WERI-Rb-1 (cell line): ENCODE measurements at regions not wholly inside any gene's neighbourhood (a gene's known extent, or its start where the extent isn't known, plus 50 kb on each side); places are given as distances from the start of the nearest gene placed in this dataset.

Experiments
- DNase-seq: peaks from one replicate; pipeline ENCODE4 v3.0.0-alpha.2; 2020
- H3K27ac ChIP-seq: fragments of 250-450 bp; sonication (Bioruptor Pico); 2 replicates; pipeline ENCODE4 v1.5.1; 2020; ENCODE audit warnings: mild to moderate bottlenecking, moderate library complexity
- H3K27me3 ChIP-seq: fragments of 250-450 bp; sonication (Bioruptor Pico); 2 replicates; pipeline ENCODE4 v1.5.1; 2021; ENCODE audit warnings: mild to moderate bottlenecking, low read depth, moderate library complexity; ENCODE audit not compliant: insufficient read depth, severe bottlenecking
- H3K36me3 ChIP-seq: fragments of 250-450 bp; sonication (Bioruptor Pico); 2 replicates; pipeline ENCODE4 v1.5.1; 2020; ENCODE audit warnings: mild to moderate bottlenecking, moderate library complexity
- H3K4me3 ChIP-seq: 2 replicates; pipeline ENCODE4 v1.5.1; 2011; ENCODE audit warnings: low read depth, mild to moderate bottlenecking, control low read depth, low read length
- H3K9me3 ChIP-seq: fragments of 250-450 bp; sonication (Bioruptor Pico); 2 replicates; pipeline ENCODE4 v1.5.1; 2021; ENCODE audit warnings: mild to moderate bottlenecking, moderate library complexity; ENCODE audit not compliant: severe bottlenecking
- TF ChIP-seq, protein P1 (sequence below): IDR thresholded peaks from 2 replicates; pipeline ENCODE4 v1.5.1; 2011; ENCODE audit warnings: low read depth, mild to moderate bottlenecking, control low read depth, inconsistent platforms, low read length

DNA sequence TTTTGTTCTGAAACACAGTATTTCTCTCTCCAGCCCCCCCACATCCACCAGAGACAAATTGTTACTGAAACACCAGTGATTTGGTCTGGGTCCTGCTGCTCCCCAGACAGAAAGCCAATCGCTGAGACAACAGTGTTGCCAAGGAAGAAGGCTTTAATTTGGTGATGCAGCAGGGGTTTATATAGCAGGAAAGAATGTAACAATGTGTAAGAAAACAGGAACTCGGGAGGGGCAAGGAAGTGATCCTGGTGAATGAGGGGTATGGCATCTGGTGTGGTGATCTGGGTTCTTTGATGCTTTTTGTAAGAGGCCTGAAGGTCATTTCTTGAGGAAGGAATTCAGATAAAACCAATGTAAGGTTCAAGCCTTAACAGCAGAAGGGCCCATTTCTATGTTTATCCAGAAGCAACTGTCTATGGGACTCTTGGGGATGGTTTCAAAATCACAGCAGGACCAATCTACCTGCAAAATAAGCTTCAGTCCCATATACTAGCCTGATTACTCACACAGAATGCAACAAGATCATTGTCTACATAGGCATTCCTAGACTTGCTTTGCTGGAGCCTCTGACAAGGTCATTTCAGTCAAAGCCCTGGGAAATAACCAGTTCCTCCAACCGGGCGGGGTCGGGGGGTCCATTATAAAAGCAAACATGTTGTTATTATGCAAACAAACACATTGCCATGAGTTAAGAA lies 445.2 kb upstream of the ZFP42 start:
- DNase-seq, result no peak
- peaks cover 70% of the 10 kb centered on the region for H3K27me3 ChIP-seq
- H3K4me3 ChIP-seq, result no peak overlapping the region
- H3K27ac ChIP-seq, result no peak overlapping the region
- no peaks in the 10 kb centered on the region for H3K36me3 ChIP-seq
- TF ChIP-seq, protein P1, sequence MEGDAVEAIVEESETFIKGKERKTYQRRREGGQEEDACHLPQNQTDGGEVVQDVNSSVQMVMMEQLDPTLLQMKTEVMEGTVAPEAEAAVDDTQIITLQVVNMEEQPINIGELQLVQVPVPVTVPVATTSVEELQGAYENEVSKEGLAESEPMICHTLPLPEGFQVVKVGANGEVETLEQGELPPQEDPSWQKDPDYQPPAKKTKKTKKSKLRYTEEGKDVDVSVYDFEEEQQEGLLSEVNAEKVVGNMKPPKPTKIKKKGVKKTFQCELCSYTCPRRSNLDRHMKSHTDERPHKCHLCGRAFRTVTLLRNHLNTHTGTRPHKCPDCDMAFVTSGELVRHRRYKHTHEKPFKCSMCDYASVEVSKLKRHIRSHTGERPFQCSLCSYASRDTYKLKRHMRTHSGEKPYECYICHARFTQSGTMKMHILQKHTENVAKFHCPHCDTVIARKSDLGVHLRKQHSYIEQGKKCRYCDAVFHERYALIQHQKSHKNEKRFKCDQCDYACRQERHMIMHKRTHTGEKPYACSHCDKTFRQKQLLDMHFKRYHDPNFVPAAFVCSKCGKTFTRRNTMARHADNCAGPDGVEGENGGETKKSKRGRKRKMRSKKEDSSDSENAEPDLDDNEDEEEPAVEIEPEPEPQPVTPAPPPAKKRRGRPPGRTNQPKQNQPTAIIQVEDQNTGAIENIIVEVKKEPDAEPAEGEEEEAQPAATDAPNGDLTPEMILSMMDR, result no peak
- H3K9me3 ChIP-seq, result no peaks in the 10 kb centered on the region

DNA sequence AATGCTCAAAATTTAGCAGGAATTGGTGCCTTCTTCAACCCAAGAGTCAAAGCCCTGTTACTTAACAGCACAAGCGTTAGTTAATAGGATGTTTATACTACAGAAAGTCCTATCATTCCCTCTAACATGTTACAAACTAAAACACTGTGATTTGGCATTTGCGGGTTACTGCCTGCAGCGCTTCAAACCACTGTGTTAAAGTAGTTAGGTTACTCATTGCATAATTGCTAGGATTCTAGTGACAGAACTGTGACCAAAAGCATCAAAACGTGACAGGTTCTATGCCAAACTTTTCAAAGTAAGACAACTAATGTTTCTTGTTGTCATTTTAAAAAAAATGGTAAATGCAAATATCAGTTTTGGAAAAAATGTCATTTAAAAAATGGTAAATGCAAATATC lies 442.8 kb upstream of the ZFP42 start:
- TF ChIP-seq, protein P1, result no peak
- peaks cover 74% of the 10 kb centered on the region for H3K27me3 ChIP-seq

DNA sequence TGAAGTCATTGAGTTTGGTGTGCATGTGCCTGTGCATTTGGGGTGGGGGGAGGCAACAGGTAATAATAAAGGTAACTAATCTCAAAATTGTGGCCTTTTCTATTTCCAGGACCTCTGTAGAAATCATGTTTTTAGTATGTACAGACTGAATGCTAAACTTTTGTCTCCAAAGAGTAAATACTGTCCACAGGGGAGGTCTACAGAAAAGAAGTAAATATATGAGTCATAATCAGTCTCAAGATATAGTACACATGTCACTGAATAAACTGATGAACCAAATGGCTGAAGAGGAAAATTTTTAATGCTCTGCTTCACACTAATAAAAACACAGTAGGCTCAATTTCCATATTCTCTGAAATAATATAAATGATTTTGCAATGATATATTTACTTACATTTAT lies 440.4 kb upstream of the ZFP42 start:
- Histone ChIP-seq H3K4me3 (no peak overlapping the region), H3K9me3 (no peaks in the 10 kb centered on the region), H3K27me3 (peaks cover 79% of the 10 kb centered on the region), H3K36me3 (no peaks in the 10 kb centered on the region), H3K27ac (no peak overlapping the region)
- TF ChIP-seq, protein P1, result no peak
- no peak for DNase-seq

More for the DNA sequence above, 442.8 kb upstream of the ZFP42 start:
- H3K36me3 ChIP-seq, result no peaks in the 10 kb centered on the region
- H3K4me3 ChIP-seq, result no peak overlapping the region
- H3K9me3 ChIP-seq, result no peaks in the 10 kb centered on the region
- no peak overlapping the region for H3K27ac ChIP-seq
- DNase-seq, result no peak

DNA sequence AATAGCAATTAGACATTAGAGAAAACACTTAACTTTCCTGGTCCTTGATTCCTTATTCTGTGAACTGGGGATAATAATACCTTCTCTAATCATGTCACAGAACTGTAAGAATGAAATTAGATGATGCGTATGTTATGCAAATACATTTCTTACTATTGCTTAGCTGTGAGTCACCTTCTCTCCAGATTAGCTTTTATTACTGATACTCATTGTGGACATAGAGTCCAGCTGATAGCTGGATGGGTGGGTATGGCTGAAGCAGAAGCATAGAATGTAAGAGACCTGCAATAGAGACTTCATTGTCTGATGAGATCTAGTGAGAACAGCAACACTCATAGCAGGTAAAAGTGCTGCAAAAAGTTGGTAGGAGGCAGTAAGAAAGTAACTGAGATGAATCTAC lies 437.2 kb upstream of the ZFP42 start:
- Histone ChIP-seq H3K36me3 (no peaks in the 10 kb centered on the region), H3K27ac (no peak overlapping the region), H3K27me3 (peaks cover 82% of the 10 kb centered on the region), H3K4me3 (no peak overlapping the region), H3K9me3 (no peaks in the 10 kb centered on the region)
- TF ChIP-seq, protein P1, result no peak
- no peak for DNase-seq

DNA sequence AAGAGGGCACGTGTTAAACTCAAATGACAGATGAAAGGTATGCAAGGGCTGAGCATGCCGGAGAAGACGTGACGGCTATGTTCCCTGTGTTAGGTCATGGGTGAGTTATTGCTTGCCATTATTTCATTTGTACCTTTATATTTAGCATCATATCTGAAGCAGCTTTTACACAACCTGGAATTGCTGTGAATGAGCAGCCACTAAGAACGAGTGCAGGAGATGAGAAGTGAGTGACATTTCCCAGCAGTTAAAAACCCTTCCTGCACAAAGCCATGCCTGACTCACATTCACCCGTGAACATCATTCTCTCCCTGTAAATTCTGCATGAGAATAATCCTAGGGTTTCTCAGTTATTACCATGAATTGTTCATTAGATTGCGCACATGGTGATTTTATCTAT lies 433.2 kb upstream of the ZFP42 start:
- TF ChIP-seq, protein P1, result no peak
- no peak overlapping the region for H3K4me3 ChIP-seq
- peaks cover 80% of the 10 kb centered on the region for H3K27me3 ChIP-seq
- H3K36me3 ChIP-seq, result no peaks in the 10 kb centered on the region
- no peak overlapping the region for H3K27ac ChIP-seq
- H3K9me3 ChIP-seq, result no peaks in the 10 kb centered on the region
- DNase-seq, result no peak

DNA sequence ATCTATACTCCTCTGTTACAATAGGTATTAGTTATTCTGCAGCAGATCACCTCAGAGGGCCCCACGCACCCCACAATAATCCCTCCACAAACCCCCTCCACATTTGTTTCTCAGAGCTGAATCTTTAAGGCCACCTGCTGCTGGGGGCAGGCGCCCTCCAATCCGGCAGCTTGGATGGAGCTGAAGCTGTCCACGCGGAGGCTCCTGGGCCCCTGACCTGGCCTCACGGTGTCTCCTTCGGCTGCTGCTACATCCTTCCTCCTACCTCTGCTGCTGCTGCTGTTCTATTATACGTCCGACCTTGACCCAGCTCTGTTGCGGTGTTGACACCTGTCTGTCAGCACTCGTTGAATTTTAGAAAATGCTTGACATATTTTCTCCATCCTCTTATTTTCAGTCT lies 430.2 kb upstream of the ZFP42 start:
- no peak for DNase-seq
- H3K27me3 ChIP-seq, result peaks cover 77% of the 10 kb centered on the region
- no peaks in the 10 kb centered on the region for H3K9me3 ChIP-seq
- TF ChIP-seq, protein P1, result no peak
- H3K36me3 ChIP-seq, result no peaks in the 10 kb centered on the region
- no peak overlapping the region for H3K4me3 ChIP-seq
- H3K27ac ChIP-seq, result no peak overlapping the region
